ENCODE measurements at regions not wholly inside any gene's neighbourhood (a gene's known extent, or its start where the extent isn't known, plus 50 kb on each side); places are given as distances from the start of the nearest gene placed in this dataset.
"Not testable (repeated sequence)": the region's sequence is repeated elsewhere in the genome, so short reads cannot be mapped to it uniquely, and the experiment has no call there.

GRCh38 chr11:21912285-21912684 is 280.6 kb upstream of the ANO5 start:
- intact Hi-C loops (cut with DNase I): no loop called here
- DNase-seq: no peak

- intact Hi-C loops (cut with DNase I): no loop called here
- DNase-seq: no peak
These were observed 271.7 kb upstream of the ANO5 start for GRCh38 chr11:21921151-21921550.

DNA sequence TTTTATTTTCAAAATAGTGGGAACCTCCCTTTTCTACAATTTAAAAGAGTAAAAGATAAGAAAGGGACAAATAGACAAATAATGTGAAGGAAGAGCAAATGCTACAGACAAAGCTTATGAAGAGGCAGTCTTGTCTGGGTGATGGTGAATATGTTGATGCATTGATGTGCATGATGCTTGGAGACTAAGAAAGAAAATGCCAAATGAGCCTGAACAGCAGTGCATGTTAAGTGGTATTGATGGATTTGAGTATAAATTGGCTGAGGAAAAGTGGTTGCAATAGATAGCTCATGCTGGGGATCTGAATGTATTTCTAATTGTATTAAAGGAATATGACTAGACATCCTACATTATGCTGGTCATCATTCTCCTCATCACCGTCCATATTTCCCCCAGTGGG is 268.6 kb upstream of the ANO5 start:
- no peak for DNase-seq
- intact Hi-C loops (cut with DNase I): no loop called here

DNA sequence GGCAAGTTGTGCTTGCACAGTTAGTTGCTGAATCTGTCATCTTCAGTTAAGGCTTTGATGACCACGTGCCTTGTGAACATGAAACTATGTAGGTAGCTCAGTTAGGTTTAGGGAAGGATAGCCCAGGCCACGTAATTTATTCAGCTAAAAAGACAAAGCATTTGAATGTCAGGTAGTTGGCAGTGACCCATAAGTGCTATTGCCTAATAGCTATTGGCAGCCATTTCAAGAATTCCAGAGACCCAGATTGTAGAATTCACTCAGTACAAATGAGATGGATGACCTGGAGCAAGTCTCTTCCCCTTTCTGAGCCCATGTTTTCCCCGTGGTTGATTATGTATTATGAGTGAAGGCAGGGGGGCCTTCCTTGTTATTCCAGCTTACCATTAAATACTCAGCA is 265.3 kb upstream of the ANO5 start:
- no peak for DNase-seq
- intact Hi-C loops (cut with DNase I): no loop called here

- intact Hi-C loops (cut with DNase I): no loop called here
- DNase-seq: no peak
These were observed 264.0 kb upstream of the ANO5 start for GRCh38 chr11:21928847-21929246.

- intact Hi-C loops (cut with DNase I): no loop called here
- peak in 1 of 10 donors; percentile 53 for DNase-seq
These were observed 262.5 kb upstream of the ANO5 start for GRCh38 chr11:21930408-21930807.

DNA sequence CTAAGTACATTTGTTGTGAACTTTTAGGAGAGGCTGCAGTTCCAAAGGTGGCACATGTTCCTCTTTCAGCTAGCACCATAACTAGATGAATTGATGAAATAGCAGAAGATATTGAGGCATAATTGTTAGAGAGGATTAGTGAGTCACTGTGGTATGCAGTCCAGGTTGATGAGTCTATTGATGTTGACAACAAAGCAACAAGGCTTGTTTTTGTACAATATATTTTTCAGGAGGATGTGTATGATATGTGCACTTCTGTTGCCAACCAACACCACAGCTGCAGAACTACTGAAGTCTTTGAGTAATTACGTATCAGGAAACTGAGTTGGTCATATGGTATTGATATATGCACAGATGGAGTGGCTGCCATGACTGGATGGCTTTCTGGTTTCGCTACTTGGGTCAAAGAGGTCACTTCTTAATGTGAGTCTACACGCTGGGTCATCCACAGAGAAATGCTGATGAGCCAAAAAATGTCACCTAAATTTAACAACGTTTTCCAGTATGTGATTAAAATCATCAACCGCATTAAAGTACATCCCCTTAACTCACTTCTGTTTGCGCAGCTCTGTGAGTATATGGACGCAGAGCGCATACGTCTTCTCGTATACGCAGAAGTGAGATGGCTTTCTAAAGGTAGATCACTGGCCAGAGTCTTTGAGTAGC is 261.3 kb upstream of the ANO5 start:
- no peak for DNase-seq
- intact Hi-C loops (cut with DNase I): no loop called here

- intact Hi-C loops (cut with DNase I): no loop called here
- DNase-seq: no peak
These were observed 259.8 kb upstream of the ANO5 start for GRCh38 chr11:21933095-21933494.

GRCh38 chr11:21944577-21944976 is 248.3 kb upstream of the ANO5 start:
- DNase-seq: no peak
- intact Hi-C loops (cut with DNase I): no loop called here

DNA sequence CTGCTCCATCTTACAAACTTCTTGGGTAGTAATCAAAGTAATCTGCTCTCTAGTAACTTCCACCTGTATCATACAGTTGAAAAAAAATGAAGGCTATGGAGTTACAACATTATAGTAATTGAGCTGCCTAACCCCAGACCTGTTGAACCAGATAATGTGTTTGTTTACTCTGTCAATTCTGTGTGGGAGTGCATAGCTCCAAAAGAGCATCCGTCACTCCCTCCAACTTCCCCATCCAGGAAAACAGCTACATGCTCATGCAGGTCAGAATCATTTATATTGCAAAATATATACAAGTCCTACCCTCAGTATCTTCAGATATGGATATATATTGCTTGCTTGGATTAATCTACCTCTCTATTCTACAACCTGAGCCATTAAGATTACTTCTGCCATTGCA is 244.0 kb upstream of the ANO5 start:
- intact Hi-C loops (cut with DNase I): no loop called here
- no peak for DNase-seq

DNA sequence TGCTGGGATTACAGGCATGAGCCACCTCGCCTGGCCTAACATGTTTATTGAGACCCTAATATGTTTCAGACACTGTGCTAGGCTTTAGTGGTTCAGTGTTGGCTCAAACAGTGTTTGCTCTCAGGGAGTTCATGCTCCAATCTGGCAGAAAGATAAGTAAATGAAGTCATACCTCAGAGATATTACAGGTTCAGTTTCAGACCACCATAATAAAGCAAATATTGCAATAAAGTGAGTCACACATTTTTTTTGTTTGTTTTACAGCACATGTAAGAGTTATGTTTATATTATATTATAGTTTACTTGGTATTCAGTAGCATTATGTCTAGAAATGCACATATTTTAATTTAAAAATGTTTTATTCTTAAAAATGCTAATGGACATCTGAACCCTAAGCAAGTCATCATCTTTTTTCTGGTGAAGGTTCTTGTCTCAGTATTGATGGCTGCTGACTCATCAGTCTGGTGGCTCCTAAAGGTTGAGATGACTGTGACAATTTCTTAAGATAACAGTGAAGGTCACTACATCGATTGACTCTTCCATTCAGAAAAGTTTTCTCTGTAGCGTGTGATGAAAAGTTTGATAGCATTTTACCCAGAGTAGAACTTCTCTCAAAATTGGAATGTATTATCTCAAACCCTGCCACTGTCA is 243.0 kb upstream of the ANO5 start:
- intact Hi-C loops (cut with DNase I): no loop called here
- DNase-seq: no peak

DNA sequence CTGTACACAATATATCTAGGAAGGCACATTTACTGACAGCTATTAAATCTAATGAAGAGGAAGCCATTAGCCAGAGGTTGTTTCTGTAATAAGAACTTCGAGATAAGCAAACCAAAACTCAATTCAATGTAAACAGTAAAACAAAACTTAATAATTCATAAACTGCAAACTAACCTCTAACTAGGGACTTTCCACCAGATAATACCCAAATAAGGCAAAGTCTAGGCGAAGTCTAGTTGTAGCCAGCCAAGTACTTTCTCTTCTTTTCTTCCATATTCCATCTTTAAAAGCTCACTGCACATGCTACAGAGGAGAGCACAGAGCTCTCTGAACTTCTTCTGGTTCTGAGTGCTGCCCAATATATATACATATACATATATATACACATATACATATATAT is 229.9 kb upstream of the ANO5 start:
- intact Hi-C loops (cut with DNase I): no loop called here
- DNase-seq: no peak

GRCh38 chr11:21965221-21965620 is 227.7 kb upstream of the ANO5 start:
- intact Hi-C loops (cut with DNase I): no loop called here

DNA sequence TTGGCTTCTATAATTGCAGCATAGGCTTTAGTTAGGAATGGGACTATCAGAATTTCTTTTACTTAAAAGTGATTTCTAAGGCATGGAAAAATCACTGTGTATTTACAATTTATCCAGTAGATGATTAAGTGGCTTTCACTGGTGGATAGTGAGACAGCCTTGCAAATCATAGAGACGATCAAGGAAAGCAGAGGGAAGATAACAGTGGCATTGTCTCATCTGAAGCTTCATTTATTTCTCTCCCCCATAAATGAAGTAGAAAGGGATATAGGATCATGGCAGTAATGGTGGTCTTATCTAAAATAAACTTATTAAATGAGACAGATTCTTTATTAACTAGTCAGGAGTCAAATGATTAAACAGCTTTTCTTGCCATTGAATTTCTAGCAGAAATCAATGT is 224.2 kb upstream of the ANO5 start:
- intact Hi-C loops (cut with DNase I): no loop called here
- no peak for DNase-seq

More at GRCh38 chr11:21965221-21965620, 227.7 kb upstream of the ANO5 start:
- no peak for DNase-seq

DNA sequence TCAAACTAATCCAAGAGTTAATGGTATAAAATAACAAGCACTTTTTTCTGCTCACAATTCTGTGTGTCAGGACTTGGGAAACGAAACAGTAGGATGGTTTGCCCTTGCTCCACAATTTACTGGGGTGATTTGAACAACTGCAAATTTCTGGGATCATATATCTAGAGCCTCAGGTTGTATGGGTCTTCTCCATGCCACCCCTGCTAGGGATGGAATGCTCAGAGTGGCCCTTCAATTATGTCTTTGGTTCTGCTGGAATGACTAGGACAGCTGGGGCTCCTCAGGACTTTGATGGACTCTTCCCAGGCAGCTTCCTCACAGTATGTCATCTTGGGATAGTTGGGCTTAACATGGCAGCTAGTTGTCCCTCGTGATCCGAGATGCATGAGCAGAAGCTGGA is 223.0 kb upstream of the ANO5 start:
- intact Hi-C loops (cut with DNase I): no loop called here
- no peak for DNase-seq

DNA sequence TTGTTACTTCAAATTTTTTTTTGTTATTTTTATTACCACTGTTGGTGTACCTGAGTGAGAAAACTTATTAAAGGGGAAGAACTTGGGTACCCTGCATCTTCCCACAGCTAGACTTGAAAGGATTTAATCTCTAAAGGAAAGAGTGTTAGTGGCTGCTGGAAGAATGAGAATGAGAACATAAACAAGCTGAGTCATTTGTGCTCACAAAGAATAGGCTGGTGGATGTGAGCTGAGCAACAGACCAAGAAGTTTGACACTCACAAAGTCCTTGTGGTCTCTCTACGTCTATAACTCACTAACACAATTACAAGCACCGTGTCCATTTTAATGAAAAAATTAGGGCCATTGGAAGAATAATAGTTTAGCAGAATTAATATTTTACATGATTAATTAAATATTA is 217.6 kb upstream of the ANO5 start:
- intact Hi-C loops (cut with DNase I): no loop called here
- no peak for DNase-seq

DNA sequence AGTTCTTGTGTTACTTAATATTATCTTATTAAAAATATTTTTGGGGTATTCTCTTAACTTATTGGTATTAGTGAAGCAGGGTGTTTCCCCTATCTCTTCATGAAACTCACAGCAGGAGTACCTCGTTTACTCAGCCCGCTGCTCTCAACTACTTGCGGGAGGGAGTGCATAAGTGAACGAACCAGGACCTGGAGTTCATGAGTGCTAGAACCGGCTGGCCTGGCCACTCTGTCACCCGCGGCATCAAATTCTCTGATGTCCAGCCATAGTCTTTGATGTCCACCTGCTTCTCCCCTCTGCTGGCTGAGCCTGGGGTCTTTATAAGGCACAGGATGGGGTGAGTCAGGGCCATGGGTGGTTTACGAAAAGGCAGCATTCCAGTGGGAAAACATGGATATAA is 216.7 kb upstream of the ANO5 start:
- intact Hi-C loops (cut with DNase I): no loop called here
- DNase-seq: peak in 1 of 10 donors; percentile 31

- no peak for DNase-seq
- intact Hi-C loops (cut with DNase I): no loop called here
These were observed 209.5 kb upstream of the ANO5 start for GRCh38 chr11:21983431-21983830.

GRCh38 chr11:21986361-21986760 is 206.5 kb upstream of the ANO5 start:
- intact Hi-C loops (cut with DNase I): loop anchor here (5.0 kb wide), 1 partner anchor 1339 kb away; no protein-coding TSS in a partner anchor

GRCh38 chr11:21987261-21987660 is 205.6 kb upstream of the ANO5 start:
- intact Hi-C loops (cut with DNase I): loop anchor here (5.0 kb wide), 1 partner anchor 1340 kb away; no protein-coding TSS in a partner anchor
- no peak for DNase-seq

More at GRCh38 chr11:21986361-21986760, 206.5 kb upstream of the ANO5 start:
- no peak for DNase-seq

DNA sequence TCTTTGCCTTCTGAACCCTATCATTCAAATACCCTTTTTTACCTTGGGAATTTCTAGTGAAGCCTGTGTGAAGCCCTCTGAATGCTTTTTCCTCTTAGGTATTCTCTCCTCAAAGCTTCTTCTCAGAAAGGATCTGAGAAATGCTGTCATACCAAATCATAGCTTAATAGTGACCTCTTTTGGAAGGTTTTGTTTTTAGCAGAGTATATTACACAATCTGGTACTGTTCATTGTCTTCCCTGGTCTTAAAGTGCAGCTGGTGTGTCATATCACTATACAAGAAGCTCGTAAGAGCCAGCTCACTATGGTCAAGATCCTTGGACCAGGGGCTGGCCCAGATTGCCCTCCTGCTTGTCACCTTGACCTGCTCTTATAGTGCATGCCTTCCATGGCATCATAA is 204.4 kb upstream of the ANO5 start:
- intact Hi-C loops (cut with DNase I): loop anchor here (5.0 kb wide), 1 partner anchor 1341 kb away; no protein-coding TSS in a partner anchor
- DNase-seq: no peak

DNA sequence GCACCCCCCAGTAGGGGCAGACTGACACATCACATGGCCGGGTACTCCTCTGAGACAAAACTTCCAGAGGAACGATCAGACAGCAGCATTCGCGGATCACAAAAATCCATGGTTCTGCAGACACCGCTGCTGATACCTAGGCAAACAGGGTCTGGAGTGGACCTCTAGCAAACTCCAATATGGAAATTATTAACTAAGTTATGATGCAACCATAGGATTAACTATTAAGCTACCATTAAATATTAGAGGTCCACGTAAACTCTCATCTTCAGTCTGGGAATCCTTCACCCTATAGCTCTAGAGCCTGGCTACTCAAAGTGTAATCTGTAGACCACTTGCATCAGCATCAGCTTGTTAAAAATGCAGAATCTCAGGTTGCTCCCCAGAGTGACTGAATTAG is 191.1 kb upstream of the ANO5 start:
- peak in 1 of 10 donors; percentile 16 for DNase-seq
- intact Hi-C loops (cut with DNase I): not testable (repeated sequence)
